ENCODE measurements at regions not wholly inside any gene's neighbourhood (a gene's known extent, or its start where the extent isn't known, plus 50 kb on each side); places are given as distances from the start of the nearest gene placed in this dataset.

DNA sequence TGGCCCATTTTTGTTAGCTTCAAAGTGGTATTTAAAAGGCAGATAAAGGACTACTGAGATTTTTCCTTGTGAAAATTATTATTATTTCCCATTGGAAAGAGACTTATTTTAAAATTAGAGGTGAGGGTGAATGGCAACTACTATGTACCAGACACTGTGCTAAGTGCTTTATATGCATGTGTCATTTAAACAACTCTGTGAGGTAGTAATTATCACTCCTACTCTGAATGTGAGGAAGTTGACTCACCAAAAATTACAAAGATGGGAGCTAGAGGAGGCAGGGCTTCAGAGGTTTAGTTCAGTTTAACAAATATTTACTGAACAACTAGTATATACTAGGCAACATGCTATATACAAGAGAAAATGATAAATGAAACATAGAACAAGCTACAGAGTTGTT is 78.2 kb downstream of the MSL3 start:
- Mint-ChIP-seq H3K36me3 (no peaks in the 10 kb centered on the region), H3K27ac (no peak overlapping the region), H3K9me3 (peaks cover 0 to 8% (median 4%) of the 10 kb centered on the region in 7 donors), H3K27me3 (peaks cover 0 to 11% (median 0%) of the 10 kb centered on the region in 3 donors), H3K4me3 (no peak overlapping the region), H3K4me1 (peaks cover 0 to 5% (median 4%) of the 10 kb centered on the region in 3 donors)
- ATAC-seq (ENCODE audit: low read depth in 2 of 2) (no peak), DNase-seq (no peak)

DNA sequence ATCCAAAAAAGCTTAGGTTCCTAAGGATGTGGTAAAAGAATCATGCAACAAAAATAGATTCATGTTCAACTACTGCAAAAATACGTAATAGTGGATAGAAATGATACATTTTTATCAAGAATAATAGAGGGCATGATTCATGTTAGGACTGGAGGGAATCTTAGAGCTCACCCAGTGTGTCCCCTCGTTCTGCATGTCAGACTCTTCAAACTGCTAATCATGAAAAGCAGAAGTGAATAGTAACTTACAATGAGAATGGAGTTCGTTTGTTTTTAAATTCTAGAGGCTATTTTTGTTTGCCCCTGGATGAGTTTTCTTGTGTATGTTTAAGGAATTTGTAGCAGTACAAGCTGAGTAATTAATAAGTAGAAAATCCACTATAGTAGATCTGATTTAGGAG is 79.4 kb downstream of the MSL3 start:
- no peaks in the 10 kb centered on the region for H3K27me3 Mint-ChIP-seq
- H3K36me3 Mint-ChIP-seq = no peaks in the 10 kb centered on the region
- no peak overlapping the region for H3K4me3 Mint-ChIP-seq
- H3K9me3 Mint-ChIP-seq = peaks cover 0 to 8% (median 4%) of the 10 kb centered on the region in 7 donors
- peaks cover 0 to 5% (median 4%) of the 10 kb centered on the region in 3 donors for H3K4me1 Mint-ChIP-seq
- ATAC-seq (ENCODE audit: low read depth in 2 of 2) (peak; percentile 43 to 58), DNase-seq (no peak)
- peak overlapping the region in 1 of 6 donors; percentile 20 for H3K27ac Mint-ChIP-seq

DNA sequence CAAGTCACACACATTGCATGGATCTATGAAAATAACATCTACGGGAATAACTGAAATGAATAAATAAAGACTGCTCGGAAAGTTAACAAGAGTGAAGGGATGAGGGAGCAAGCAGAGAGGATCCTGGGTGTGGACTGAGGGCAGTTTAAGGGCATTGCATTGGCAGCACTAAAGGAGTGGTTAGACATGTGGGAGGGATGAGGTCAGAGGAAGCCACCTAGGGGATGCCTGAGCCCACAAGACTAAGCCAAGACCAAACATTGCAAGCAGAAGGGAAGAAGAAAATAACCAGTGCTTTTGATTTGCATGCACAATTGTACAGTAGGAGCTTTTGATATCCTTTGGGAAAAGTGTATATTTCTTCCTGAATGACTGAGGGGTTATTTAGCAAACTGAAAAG is 106.1 kb downstream of the MSL3 start:
- H3K27ac Mint-ChIP-seq = no peak overlapping the region
- H3K4me1 Mint-ChIP-seq = peaks cover 0 to 5% (median 0%) of the 10 kb centered on the region in 3 donors
- H3K4me3 Mint-ChIP-seq = no peak overlapping the region
- ATAC-seq (ENCODE audit: low read depth in 2 of 2) (no peak), DNase-seq (no peak)
- peaks cover 0 to 4% (median 0%) of the 10 kb centered on the region in 7 donors for H3K9me3 Mint-ChIP-seq
- H3K27me3 Mint-ChIP-seq = no peaks in the 10 kb centered on the region
- H3K36me3 Mint-ChIP-seq = no peaks in the 10 kb centered on the region

DNA sequence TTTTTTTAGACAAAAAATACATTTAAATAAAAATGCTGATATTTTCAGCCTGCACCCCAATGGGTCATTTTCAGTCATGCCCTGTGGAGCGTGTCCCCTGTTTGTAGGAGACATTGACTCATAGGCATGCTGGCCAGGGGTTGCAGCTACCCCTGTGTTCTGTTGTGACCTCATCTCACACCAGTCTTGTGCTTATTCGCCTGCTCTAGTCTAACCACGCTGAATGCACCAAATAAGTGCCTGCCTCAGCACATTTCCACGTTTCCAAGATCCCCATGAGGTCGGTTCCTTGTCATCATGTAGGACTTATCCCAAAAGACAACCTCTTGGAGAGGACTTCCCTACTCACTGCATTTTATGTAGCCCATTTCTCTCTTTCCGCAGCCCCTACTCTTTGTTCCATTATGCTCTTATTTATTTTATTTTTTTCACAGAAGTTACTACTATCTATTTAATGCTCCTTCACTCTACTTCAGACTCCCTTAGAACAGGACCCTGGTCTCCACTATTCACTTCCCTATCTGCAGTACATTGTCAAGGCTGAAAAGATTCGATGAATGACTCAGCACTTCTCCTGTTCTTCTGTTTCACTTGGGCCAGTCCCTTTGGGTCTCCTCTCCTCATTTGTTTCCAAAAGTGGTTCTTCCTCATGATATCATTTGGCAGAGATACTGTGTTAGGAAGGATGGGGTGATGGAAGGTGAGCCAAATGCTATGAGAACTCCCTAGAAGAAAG is 109.7 kb downstream of the MSL3 start:
- H3K27me3 Mint-ChIP-seq = no peaks in the 10 kb centered on the region
- H3K27ac Mint-ChIP-seq = no peak overlapping the region
- ATAC-seq (ENCODE audit: low read depth in 2 of 2) (no peak), DNase-seq (no peak)
- H3K9me3 Mint-ChIP-seq = peaks cover 0 to 4% (median 0%) of the 10 kb centered on the region in 7 donors
- no peak overlapping the region for H3K4me3 Mint-ChIP-seq
- H3K4me1 Mint-ChIP-seq = peaks cover 0 to 5% (median 0%) of the 10 kb centered on the region in 3 donors
- no peaks in the 10 kb centered on the region for H3K36me3 Mint-ChIP-seq

DNA sequence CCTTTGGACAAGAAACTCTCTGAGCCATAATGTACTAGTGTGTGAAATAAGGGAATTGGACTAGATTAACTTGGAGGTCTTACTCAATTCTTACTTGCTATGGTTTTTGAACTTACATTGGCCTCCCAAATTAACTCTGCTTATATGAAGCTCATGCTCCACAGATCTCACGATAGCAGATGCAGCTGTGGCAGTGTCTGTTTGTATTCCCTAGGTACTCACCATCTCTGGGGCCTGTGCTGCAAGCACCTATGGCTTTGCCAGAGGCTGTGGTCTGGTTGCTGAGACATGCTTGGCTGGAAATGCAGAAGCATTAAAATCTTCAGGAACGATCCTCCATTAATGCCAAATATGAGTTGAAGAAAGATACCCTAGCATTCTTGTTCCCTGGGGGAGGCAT is 112.8 kb downstream of the MSL3 start:
- peaks cover 0 to 5% (median 0%) of the 10 kb centered on the region in 3 donors for H3K4me1 Mint-ChIP-seq
- H3K4me3 Mint-ChIP-seq = no peak overlapping the region
- no peak overlapping the region for H3K27ac Mint-ChIP-seq
- no peaks in the 10 kb centered on the region for H3K36me3 Mint-ChIP-seq
- DNase-seq (no peak), ATAC-seq (ENCODE audit: low read depth in 2 of 2) (no peak)
- no peaks in the 10 kb centered on the region for H3K27me3 Mint-ChIP-seq
- H3K9me3 Mint-ChIP-seq = peaks cover 0 to 5% (median 0%) of the 10 kb centered on the region in 7 donors

DNA sequence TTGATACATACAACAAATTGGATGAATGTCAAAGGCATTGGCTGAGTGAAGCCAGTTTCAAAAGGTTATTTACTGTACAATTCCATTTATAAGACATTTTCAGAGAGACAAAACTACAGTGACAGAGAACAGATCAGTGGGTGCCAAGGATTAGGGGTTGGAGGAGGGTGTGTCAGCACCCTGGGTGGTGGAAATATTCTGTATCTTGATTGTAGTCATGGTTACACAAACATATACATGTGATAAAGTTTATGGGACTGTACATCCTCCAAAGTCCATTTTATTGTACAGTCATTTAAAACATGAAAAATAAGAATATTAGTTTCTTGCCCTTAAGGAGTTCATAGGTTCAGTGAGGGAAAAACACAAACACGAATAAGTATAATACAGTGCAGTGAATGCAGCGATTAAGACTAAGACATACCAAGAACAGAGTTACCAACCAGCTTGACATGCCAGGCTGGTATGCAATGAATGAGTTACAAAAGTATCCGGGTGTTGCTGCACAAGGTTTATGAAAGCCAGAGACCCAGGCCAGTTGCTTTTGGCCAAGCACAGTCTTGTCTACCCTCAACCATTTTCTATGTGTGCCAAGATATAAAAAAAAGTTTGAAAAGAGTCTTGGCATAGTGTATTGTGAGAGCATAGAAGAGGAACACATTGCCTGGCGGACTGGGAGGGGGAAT is 123.6 kb downstream of the MSL3 start:
- Mint-ChIP-seq H3K27ac (no peak overlapping the region), H3K36me3 (no peaks in the 10 kb centered on the region), H3K9me3 (peaks cover 0 to 4% (median 0%) of the 10 kb centered on the region in 7 donors), H3K4me3 (no peak overlapping the region), H3K4me1 (no peaks in the 10 kb centered on the region), H3K27me3 (peaks cover 0 to 2% (median 0%) of the 10 kb centered on the region in 3 donors)
- ATAC-seq (ENCODE audit: low read depth in 2 of 2) (no peak), DNase-seq (no peak)

DNA sequence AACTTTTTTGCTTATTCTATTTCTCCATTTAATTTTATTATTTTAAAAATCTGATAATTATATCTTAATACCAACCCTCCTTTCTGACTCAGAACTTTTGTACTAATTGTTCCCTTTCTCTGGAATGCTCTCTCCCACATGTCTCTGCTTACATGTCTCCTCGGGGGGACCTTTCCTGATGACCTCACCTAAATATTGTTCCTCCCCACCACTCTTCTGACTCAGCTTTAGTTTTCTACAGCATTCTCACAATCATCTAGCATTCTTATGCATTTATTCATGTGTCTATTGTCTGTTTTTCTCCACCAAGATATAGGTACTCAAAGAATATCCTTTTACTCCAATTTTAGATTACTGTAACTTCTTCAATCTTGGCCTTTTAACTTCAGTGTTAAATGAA is 128.7 kb downstream of the MSL3 start:
- peaks cover 0 to 7% (median 1%) of the 10 kb centered on the region in 7 donors for H3K9me3 Mint-ChIP-seq
- peaks cover 0 to 20% (median 4%) of the 10 kb centered on the region in 3 donors for H3K27me3 Mint-ChIP-seq
- ATAC-seq (ENCODE audit: low read depth in 2 of 2) (no peak), DNase-seq (no peak)
- no peaks in the 10 kb centered on the region for H3K36me3 Mint-ChIP-seq
- H3K27ac Mint-ChIP-seq = no peak overlapping the region
- H3K4me3 Mint-ChIP-seq = no peak overlapping the region
- peaks cover 0 to 2% (median 0%) of the 10 kb centered on the region in 3 donors for H3K4me1 Mint-ChIP-seq

DNA sequence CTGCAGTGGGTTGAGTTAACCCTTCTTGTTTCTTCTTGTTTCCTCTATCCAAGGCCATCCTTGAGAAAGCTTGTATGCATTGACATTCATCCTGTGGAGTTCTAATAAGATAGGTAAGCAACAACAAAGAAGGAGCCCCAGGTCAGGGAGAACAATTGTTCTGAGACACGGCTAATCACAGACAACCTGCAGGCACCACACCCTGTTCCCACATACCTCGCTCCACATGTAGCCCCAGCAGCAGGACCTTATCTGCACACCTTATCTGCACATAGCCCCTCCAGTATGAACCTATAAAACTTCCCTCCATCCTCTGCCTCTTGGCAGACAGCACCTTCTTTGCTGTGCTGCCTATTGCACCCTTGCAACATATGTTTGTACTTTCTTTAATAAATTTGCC is 129.1 kb downstream of the MSL3 start:
- no peak overlapping the region for H3K4me3 Mint-ChIP-seq
- H3K4me1 Mint-ChIP-seq = peaks cover 0 to 2% (median 0%) of the 10 kb centered on the region in 3 donors

DNA sequence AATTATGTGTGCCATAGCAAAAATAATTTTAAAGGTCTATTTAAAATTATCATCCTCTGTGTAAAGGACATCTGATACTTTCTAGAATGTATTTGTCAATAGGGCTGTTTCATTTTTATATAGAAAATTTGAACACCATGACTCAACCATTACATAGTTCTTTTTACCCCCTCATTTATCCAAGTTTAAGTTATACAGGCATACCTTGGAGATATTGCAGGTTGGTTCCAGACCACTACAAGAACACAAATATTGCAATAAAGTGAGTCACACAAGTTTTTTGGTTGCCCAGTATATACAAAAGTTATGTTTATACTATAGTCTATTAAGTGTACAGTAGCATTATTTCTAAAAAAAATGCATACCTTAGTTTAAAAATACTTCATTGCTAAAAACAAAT is 130.4 kb downstream of the MSL3 start:
- peaks cover 0 to 20% (median 4%) of the 10 kb centered on the region in 3 donors for H3K27me3 Mint-ChIP-seq
- H3K27ac Mint-ChIP-seq = no peak overlapping the region
- no peak overlapping the region for H3K4me3 Mint-ChIP-seq

More for the DNA sequence above, 129.1 kb downstream of the MSL3 start:
- peaks cover 0 to 20% (median 4%) of the 10 kb centered on the region in 3 donors for H3K27me3 Mint-ChIP-seq
- DNase-seq (no peak), ATAC-seq (ENCODE audit: low read depth in 2 of 2) (no peak)
- no peaks in the 10 kb centered on the region for H3K36me3 Mint-ChIP-seq
- H3K9me3 Mint-ChIP-seq = peaks cover 0 to 7% (median 1%) of the 10 kb centered on the region in 7 donors
- peak overlapping the region in 1 of 6 donors; percentile 22 for H3K27ac Mint-ChIP-seq

DNA sequence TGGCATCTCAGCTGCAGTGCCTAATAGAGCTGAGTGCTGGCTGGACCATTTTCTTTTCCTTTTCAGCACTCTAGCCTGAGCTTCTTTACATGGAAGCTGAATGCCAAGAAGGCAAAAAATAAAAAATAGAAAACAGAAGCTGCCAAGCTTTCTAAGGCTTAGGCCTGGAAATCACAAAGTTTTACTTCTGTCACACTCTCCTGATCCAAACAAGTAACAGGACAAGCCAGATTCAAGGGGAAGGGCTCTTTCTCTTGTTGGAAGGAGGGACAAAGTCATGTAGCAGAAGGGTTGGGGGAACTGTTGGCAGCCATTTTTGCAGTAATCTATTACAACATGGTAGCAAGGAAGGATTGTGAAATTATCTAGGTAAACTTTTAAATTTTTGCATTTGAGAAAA is 131.8 kb downstream of the MSL3 start:
- ATAC-seq (ENCODE audit: low read depth in 2 of 2) (no peak), DNase-seq (no peak)
- no peaks in the 10 kb centered on the region for H3K36me3 Mint-ChIP-seq
- H3K9me3 Mint-ChIP-seq = peaks cover 0 to 7% (median 1%) of the 10 kb centered on the region in 7 donors
- H3K4me3 Mint-ChIP-seq = no peak overlapping the region
- H3K4me1 Mint-ChIP-seq = peaks cover 0 to 2% (median 0%) of the 10 kb centered on the region in 3 donors
- H3K27ac Mint-ChIP-seq = no peak overlapping the region
- H3K27me3 Mint-ChIP-seq = peaks cover 0 to 20% (median 4%) of the 10 kb centered on the region in 3 donors

More for the DNA sequence above, 130.4 kb downstream of the MSL3 start:
- peaks cover 0 to 7% (median 1%) of the 10 kb centered on the region in 7 donors for H3K9me3 Mint-ChIP-seq
- DNase-seq (no peak), ATAC-seq (ENCODE audit: low read depth in 2 of 2) (no peak)
- H3K36me3 Mint-ChIP-seq = no peaks in the 10 kb centered on the region
- peaks cover 0 to 2% (median 0%) of the 10 kb centered on the region in 3 donors for H3K4me1 Mint-ChIP-seq

DNA sequence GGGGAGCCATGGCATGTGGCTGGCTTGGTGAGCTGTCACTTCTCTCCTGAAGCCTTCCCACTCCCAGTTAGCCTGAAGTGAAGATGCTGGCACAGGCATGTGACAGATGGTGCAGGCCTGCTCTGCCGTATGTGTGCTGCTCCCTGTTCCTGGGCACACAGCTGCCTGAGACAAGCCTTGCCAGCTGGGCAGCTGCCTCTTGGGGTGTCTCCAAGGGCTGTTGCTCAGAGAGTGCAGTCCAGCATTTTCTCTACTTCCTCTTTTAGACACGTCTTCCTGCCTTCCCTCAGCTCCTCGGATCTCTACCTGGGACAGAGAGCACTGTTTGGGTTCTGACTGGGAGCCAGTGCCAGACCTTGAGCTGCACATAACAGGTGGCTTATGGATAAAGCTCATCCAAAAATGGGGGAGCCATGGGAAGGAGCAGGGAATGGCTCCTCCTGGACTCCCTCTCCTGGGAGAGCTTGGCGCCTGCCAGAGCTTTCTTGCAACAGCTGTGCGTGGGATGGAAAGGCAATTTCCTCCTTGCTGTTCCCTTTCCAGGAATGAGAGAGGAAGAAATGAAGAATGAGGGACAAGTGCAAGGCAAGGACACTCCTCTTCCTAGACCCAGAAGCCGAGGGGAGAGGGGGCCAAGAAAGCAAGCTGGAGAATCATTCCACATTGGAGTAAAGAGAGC is 132.9 kb downstream of the MSL3 start:
- Mint-ChIP-seq H3K27ac (no peak overlapping the region), H3K4me3 (no peak overlapping the region), H3K36me3 (no peaks in the 10 kb centered on the region), H3K4me1 (peaks cover 0 to 2% (median 0%) of the 10 kb centered on the region in 3 donors), H3K27me3 (peaks cover 0 to 20% (median 4%) of the 10 kb centered on the region in 3 donors), H3K9me3 (peaks cover 0 to 7% (median 0%) of the 10 kb centered on the region in 7 donors)
- DNase-seq = no peak
- no peak for ATAC-seq (ENCODE audit: low read depth in 2 of 2)

DNA sequence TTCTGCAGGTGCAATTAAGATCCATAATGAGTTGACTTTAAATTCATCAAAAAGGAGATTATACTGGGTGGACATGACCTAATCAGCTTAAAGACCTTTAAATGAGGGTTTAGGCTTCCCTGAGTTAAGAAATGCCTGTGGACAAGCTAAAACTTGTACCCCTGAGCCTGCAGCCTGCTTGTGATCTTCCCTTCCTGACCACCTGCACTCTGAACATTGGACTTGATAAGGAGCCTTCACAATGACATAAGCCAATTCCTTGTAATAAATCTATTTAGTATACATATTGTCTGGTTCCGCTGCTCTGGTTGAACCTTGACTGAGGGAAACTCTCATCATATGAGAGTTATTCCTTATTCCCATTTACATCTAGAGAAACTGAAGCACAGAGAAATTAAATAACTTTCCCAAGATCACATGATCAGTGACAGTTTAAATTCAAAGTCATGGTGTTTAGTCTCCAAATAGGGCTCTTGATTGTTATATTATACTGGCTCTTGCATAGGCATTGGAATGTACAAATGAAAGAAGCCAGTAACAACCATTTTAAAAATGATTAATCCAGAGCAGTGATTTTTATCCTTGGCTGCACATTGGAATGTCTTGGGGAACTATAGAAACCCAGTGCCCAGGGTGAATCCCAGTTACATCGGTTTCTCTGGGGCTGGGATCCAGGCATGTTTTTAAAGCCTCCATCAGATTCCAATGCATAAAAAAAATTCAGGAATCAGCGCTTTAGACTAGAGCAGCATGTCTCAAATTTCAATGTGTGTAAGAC is 136.1 kb downstream of the MSL3 start:
- H3K4me1 Mint-ChIP-seq = peaks cover 0 to 2% (median 0%) of the 10 kb centered on the region in 3 donors
- DNase-seq (no peak), ATAC-seq (ENCODE audit: low read depth in 2 of 2) (no peak)
- H3K9me3 Mint-ChIP-seq = peaks cover 0 to 11% (median 0%) of the 10 kb centered on the region in 7 donors
- H3K27me3 Mint-ChIP-seq = peaks cover 0 to 6% (median 4%) of the 10 kb centered on the region in 3 donors
- no peak overlapping the region for H3K27ac Mint-ChIP-seq
- no peak overlapping the region for H3K4me3 Mint-ChIP-seq
- H3K36me3 Mint-ChIP-seq = no peaks in the 10 kb centered on the region

DNA sequence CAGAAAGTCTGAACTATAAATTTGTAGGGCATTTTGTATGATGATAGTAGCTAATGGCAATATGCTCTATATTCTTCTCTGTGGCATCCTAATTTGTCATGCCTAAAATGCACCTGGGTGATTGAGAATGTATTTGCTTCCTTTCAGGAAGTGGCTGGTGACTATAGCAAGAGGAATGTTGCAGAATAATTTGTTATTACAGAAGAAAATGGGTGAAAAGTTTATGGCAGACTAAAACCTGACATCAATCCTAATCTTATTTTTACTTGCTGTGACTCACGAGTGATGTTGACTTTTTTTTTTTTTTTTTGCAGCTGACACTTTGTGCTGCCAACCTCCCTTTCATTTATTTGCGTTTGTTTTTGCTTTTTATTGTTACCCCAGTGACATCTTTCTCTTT is 141.1 kb downstream of the MSL3 start:
- Mint-ChIP-seq H3K36me3 (no peaks in the 10 kb centered on the region), H3K4me1 (no peaks in the 10 kb centered on the region), H3K9me3 (peaks cover 0 to 8% (median 2%) of the 10 kb centered on the region in 7 donors), H3K27me3 (peaks cover 0 to 16% (median 0%) of the 10 kb centered on the region in 3 donors), H3K4me3 (no peak overlapping the region), H3K27ac (peak overlapping the region in 1 of 6 donors; percentile 35)
- no peak for ATAC-seq (ENCODE audit: low read depth in 2 of 2)
- DNase-seq = no peak
